ENCODE measurements at regions not wholly inside any gene's neighbourhood (a gene's known extent, or its start where the extent isn't known, plus 50 kb on each side); places are given as distances from the start of the nearest gene placed in this dataset.

DNA sequence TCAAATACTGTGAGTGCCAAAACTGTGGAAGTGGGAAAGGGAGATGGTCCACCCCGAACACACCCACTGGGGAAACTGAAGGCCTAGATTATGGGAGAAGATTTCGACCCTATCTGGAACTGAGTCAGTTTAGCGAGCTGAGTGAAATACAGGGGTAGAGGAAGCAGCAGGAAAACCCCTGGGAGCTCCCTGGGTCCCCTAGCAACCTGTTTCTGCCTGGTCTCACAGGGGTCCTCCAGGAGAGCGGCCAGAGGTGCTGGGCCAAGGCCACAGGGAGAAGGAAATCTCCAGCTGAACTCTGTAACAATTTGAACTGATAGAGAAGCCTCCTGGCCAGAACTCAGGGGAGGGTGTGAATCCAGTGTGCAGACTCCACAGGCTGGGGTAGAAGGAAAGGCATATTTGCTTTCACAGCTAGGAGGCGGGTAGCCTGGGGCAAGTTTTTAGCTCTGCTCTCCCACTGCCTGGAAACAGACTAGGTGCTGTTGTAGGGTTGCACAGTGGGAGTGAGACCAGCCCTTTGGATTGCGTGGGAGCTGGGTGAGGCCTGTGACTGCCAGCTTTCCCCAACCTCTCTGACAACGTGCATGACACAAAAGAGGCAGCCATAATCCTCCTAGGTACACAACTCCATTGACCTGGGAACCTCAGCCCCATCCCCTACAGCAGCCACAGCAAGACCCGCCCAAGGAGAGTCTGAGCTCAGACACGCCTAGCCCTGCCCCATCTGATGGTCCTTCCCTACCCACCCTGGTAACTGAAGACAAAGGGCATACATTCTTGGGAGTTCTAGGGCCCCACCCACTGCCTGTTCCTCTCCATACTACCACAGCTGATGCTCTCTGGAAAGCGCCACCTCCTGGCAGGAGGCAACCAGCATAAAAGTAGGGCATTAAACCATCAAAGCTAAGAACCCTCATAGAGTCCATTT, 78.8 kb upstream of the GPBP1 start:
- Histone ChIP-seq H3F3A (ENCODE audit: low read length, unreplicated experiment) (no peaks in the 10 kb centered on the region), H3K27me3 (ENCODE audit: low read length) (no peaks in the 10 kb centered on the region), H3K9me2 (replicated peaks; ENCODE audit: low read length) (no peaks in the 10 kb centered on the region), H3K9me3 (ENCODE audit: low read length) (no peaks in the 10 kb centered on the region), H4K20me1 (ENCODE audit: low read length) (no peaks in the 10 kb centered on the region), H3K36me3 (ENCODE audit: low read depth, low read length) (no peaks in the 10 kb centered on the region), H3K27ac (ENCODE audit: low read length) (no peak overlapping the region), H3K4me2 (ENCODE audit: low read length) (no peak overlapping the region), H3K9ac (ENCODE audit: low read length) (no peak overlapping the region), H3K79me2 (ENCODE audit: low read length) (no peaks in the 10 kb centered on the region), H2AFZ (ENCODE audit: low read length) (no peak overlapping the region), H3K4me3 (ENCODE audit: low read length) (no peak overlapping the region), H3K4me1 (ENCODE audit: insufficient read depth, low read length) (no peaks in the 10 kb centered on the region)
- no peak for ATAC-seq
- no TSS peak for BruUV-seq (replicated peaks)
- intact Hi-C loops (cut with micrococcal nuclease), result no loop called here
- peak; percentile 13 for DNase-seq
- TF ChIP-seq EZH2 (IDR thresholded peaks at IDR 0.05; ENCODE audit: low read length, unreplicated experiment), result no peak
- TF ChIP-seq EZH2phosphoT487 (IDR thresholded peaks at IDR 0.05; ENCODE audit: borderline replicate concordance, low read length), result no peak
- TF ChIP-seq, protein P1, sequence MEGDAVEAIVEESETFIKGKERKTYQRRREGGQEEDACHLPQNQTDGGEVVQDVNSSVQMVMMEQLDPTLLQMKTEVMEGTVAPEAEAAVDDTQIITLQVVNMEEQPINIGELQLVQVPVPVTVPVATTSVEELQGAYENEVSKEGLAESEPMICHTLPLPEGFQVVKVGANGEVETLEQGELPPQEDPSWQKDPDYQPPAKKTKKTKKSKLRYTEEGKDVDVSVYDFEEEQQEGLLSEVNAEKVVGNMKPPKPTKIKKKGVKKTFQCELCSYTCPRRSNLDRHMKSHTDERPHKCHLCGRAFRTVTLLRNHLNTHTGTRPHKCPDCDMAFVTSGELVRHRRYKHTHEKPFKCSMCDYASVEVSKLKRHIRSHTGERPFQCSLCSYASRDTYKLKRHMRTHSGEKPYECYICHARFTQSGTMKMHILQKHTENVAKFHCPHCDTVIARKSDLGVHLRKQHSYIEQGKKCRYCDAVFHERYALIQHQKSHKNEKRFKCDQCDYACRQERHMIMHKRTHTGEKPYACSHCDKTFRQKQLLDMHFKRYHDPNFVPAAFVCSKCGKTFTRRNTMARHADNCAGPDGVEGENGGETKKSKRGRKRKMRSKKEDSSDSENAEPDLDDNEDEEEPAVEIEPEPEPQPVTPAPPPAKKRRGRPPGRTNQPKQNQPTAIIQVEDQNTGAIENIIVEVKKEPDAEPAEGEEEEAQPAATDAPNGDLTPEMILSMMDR (conservative IDR thresholded peaks at IDR 0.05; ENCODE audit: low read depth, low read length), result peak; percentile 32; the same call in 1 of the 2 replicates
- POLR2A ChIA-PET (ENCODE audit: unreplicated experiment), result no interaction called here
- CTCF ChIA-PET, result no interaction called here

DNA sequence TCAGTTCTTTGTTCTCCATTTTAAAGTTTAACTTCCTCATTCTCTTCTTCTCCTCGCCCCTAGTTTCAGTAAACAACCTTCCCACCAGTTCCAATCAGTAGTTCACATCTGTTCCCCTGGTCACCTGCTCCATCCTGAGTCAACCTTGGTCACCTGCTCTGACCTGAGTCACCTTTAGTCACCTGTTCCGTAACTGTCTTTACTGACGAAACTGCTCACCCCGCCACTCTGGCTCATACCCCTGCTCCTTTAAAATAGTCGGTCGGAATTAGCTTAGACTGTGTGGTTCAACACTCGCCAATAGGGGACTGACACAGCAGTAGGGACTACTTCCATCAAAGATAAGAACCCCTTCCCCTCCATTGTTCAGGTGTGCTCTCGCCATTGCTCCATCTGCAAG, 76.3 kb upstream of the GPBP1 start:
- no peak overlapping the region for H2AFZ ChIP-seq (ENCODE audit: low read length)
- H3K79me2 ChIP-seq (ENCODE audit: low read length), result no peaks in the 10 kb centered on the region
- no peaks in the 10 kb centered on the region for H3K36me3 ChIP-seq (ENCODE audit: low read depth, low read length)
- H4K20me1 ChIP-seq (ENCODE audit: low read length), result no peaks in the 10 kb centered on the region
- POLR2A ChIA-PET (ENCODE audit: unreplicated experiment), result no interaction called here
- no peak overlapping the region for H3K4me3 ChIP-seq (ENCODE audit: low read length)
- BruUV-seq (replicated peaks), result no TSS peak
- no peaks in the 10 kb centered on the region for H3K4me1 ChIP-seq (ENCODE audit: insufficient read depth, low read length)
- no peak for ATAC-seq
- H3F3A ChIP-seq (ENCODE audit: low read length, unreplicated experiment), result no peaks in the 10 kb centered on the region
- H3K9me2 ChIP-seq (replicated peaks; ENCODE audit: low read length), result no peaks in the 10 kb centered on the region
- no peak for TF ChIP-seq EZH2phosphoT487 (IDR thresholded peaks at IDR 0.05; ENCODE audit: borderline replicate concordance, low read length)
- no peak for TF ChIP-seq EZH2 (IDR thresholded peaks at IDR 0.05; ENCODE audit: low read length, unreplicated experiment)
- TF ChIP-seq, protein P1 (conservative IDR thresholded peaks at IDR 0.05; ENCODE audit: low read depth, low read length), result no peak
- no peak for DNase-seq
- H3K9me3 ChIP-seq (ENCODE audit: low read length), result no peaks in the 10 kb centered on the region
- no peak overlapping the region for H3K4me2 ChIP-seq (ENCODE audit: low read length)
- intact Hi-C loops (cut with micrococcal nuclease), result no loop called here
- no peak overlapping the region for H3K9ac ChIP-seq (ENCODE audit: low read length)
- H3K27ac ChIP-seq (ENCODE audit: low read length), result no peak overlapping the region
- CTCF ChIA-PET, result no interaction called here
- H3K27me3 ChIP-seq (ENCODE audit: low read length), result no peaks in the 10 kb centered on the region
